B cell (primary cell): ENCODE measurements at regions not wholly inside any gene's neighbourhood (a gene's known extent, or its start where the extent isn't known, plus 50 kb on each side); places are given as distances from the start of the nearest gene placed in this dataset.

Source experiments
- ATAC-seq: fragments of 200-7000 bp; cut with Tn5 transposase; one replicate; pipeline ENCODE4 v1.10.0; 2021; ENCODE audit warnings: low read depth, mild to moderate bottlenecking, moderate number of reproducible peaks, moderate library complexity
- CTCF ChIA-PET: fragments of 350-600 bp; sonication (Branson Sonifier 250); formaldehyde crosslinking; loops from one replicate; lab custom pipeline; 2021; ENCODE audit warnings: antibody characterized with exemption, inconsistent platforms; lab: Charles Lee
- POLR2A ChIA-PET: fragments of 350-600 bp; sonication (Branson Sonifier 250); formaldehyde crosslinking; loops from one replicate; lab custom pipeline; 2021; ENCODE audit warnings: antibody characterized with exemption; lab: Charles Lee
- DNase-seq: peaks from one replicate; pipeline ENCODE4 v3.0.0; 2013
- H2AFZ ChIP-seq: 2 replicates; pipeline ENCODE4 v1.6.1; 2012; ENCODE audit warnings: mild to moderate bottlenecking, low read depth, low read length; ENCODE audit not compliant: insufficient read depth, poor library complexity, severe bottlenecking
- H3K27ac ChIP-seq, 2 donors: 1 replicate in 1 of 2; 2 replicates in 1 of 2; pipeline ENCODE4 v1.5.1; 2012 to 2013; ENCODE audit warnings: low read length in 2 of 2, mild to moderate bottlenecking in 2 of 2, moderate library complexity in 1 of 2
- H3K27me3 ChIP-seq, 4 experiments: fragments of 200-600 bp in 1 of 4; sonication (generic) in 1 of 4; replicated peaks in 1 of 4; 1 replicate in 2 of 4; 2 replicates in 2 of 4; pipeline versions ENCODE4 v1.6.1 to v1.7.0; 2013 to 2016; ENCODE audit warnings: low read length in 3 of 4, mild to moderate bottlenecking in 2 of 4, mixed read lengths in 1 of 4, moderate library complexity in 1 of 4; ENCODE audit not compliant: insufficient read depth in 4 of 4, control insufficient read depth in 3 of 4; ENCODE audit errors: control extremely low read depth in 1 of 4
- H3K36me3 ChIP-seq, 2 experiments: replicated peaks in 1 of 2; 1 replicate in 1 of 2; 2 replicates in 1 of 2; pipeline versions ENCODE4 v1.6.1 to v1.7.1; 2013; ENCODE audit warnings: low read length in 1 of 2; ENCODE audit not compliant: insufficient read depth in 2 of 2, control insufficient read depth in 1 of 2; ENCODE audit errors: control extremely low read depth in 1 of 2, extremely low read depth in 1 of 2
- H3K4me1 ChIP-seq, 2 donors: fragments of 200-600 bp in 1 of 2; sonication (generic) in 1 of 2; 1 replicate in 1 of 2; 2 replicates in 1 of 2; pipeline versions ENCODE4 v1.5.1 to v1.6.1; 2013 to 2017; ENCODE audit warnings: low read length in 2 of 2; ENCODE audit not compliant: control insufficient read depth in 2 of 2, insufficient read depth in 2 of 2
- H3K4me2 ChIP-seq: replicated peaks from 2 replicates; pipeline ENCODE3; 2012; ENCODE audit warnings: mild to moderate bottlenecking, low read depth, low read length; ENCODE audit not compliant: poor library complexity, severe bottlenecking
- H3K4me3 ChIP-seq, 5 experiments: fragments of 200-600 bp in 1 of 5; sonication (generic) in 1 of 5; 1 replicate in 3 of 5; 2 replicates in 2 of 5; pipeline versions ENCODE4 v1.5.1 to v1.7.0; 2011 to 2016; ENCODE audit warnings: low read length in 4 of 5, mild to moderate bottlenecking in 4 of 5, low read depth in 2 of 5, control low read depth in 1 of 5, moderate library complexity in 1 of 5; ENCODE audit not compliant: insufficient read depth in 1 of 5; ENCODE audit errors: control extremely low read depth in 1 of 5, extremely low read depth in 1 of 5
- H3K79me2 ChIP-seq: fragments of 200-600 bp; sonication (generic); one replicate; pipeline ENCODE4 v1.6.0; 2016; ENCODE audit warnings: low read length; ENCODE audit not compliant: control insufficient read depth, insufficient read depth
- H3K9ac ChIP-seq: fragments of 200-600 bp; sonication (generic); 2 replicates; pipeline ENCODE4 v1.6.1; 2017; ENCODE audit warnings: mild to moderate bottlenecking, low read length, moderate library complexity
- H3K9me3 ChIP-seq, 3 donors: one replicate each; pipeline versions ENCODE4 v1.6.1 to v1.7.1; 2013; ENCODE audit warnings: low read length in 2 of 3; ENCODE audit not compliant: control insufficient read depth in 2 of 3, insufficient read depth in 1 of 3; ENCODE audit errors: control extremely low read depth in 1 of 3
- H4K20me1 ChIP-seq: 2 replicates; pipeline ENCODE4 v1.6.0; 2012; ENCODE audit warnings: mild to moderate bottlenecking, low read length; ENCODE audit not compliant: insufficient read depth, control insufficient read depth, poor library complexity, severe bottlenecking
- H3K27ac Mint-ChIP-seq: one replicate; pipeline ENCODE4 v1.8.0; 2021; ENCODE audit warnings: mixed read lengths
- H3K27me3 Mint-ChIP-seq: one replicate; pipeline ENCODE4 v1.8.0; 2021; ENCODE audit warnings: mixed read lengths
- H3K4me1 Mint-ChIP-seq: one replicate; pipeline ENCODE4 v1.8.0; 2021; ENCODE audit warnings: mixed read lengths
- H3K4me3 Mint-ChIP-seq: one replicate; pipeline ENCODE4 v1.8.0; 2021; ENCODE audit warnings: mixed read lengths
- H3K9me3 Mint-ChIP-seq: one replicate; pipeline ENCODE4 v1.8.0; 2022; ENCODE audit warnings: mixed read lengths; ENCODE audit not compliant: insufficient read depth
- EZH2 ChIP-seq: IDR thresholded peaks from 2 replicates; pipeline ENCODE4 v1.6.1; 2012; ENCODE audit warnings: borderline replicate concordance, low read depth, mild to moderate bottlenecking, moderate library complexity, low read length; ENCODE audit not compliant: insufficient read depth, poor library complexity, severe bottlenecking
- WGBS: methylation state at CpG from one replicate; pipeline ENCODE4 v1.1.5; 2013; ENCODE audit warnings: missing lambda C conversion rate; ENCODE audit not compliant: insufficient coverage; 5-methylcytosine and 5-hydroxymethylcytosine counted together
- intact Hi-C: fragments of 100-400 bp; cut with micrococcal nuclease; formaldehyde crosslinking; loops from one replicate; pipeline ENCODE4 v1.10.0; 2022
- TF ChIP-seq, protein P1 (sequence below): fragments of 200-600 bp; IDR thresholded peaks from one replicate; pipeline ENCODE4 v1.8.0; 2022; ENCODE audit warnings: antibody characterized with exemption, mild to moderate bottlenecking

DNA sequence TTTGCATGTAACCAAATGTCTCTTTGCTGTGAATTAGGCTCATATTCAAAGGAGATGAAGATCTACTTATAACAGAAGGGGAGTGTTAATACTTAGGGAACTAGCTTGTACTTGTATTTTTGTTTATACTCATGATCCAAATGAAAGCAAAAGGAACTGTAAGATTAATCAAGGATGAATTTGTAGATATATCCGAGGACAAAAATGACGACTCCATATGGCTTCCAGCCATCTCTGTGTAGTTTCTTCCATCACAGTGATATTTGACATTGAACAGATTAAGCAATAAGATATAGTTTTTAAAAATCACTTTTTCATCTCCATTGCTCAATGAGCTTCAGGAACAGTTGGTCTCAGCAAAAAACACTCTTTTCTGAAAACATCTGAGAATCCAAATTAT, 257.4 kb upstream of the CAMK1G start:
- ATAC-seq = no peak

DNA sequence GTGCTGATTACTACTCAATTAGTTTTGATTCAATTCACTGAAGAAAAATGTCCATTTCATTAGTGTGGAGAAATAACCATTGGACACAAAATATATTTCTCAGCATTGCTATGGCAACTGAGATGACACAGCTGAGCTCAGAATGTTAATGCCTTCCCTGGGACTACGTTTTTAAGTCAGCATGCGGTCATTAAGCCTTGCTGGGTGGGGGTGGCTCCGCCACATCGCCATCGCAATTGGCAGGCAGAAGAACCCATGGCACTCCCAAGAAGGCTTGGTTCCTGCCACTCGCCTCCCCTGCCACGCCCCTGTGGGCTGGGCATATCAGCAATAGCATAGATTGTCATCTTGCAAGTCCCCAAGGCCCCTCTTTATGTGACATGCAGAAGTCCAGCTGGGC, 256.7 kb upstream of the CAMK1G start:
- CTCF ChIA-PET = no interaction called here
- no peaks in the 10 kb centered on the region for H3K4me1 ChIP-seq
- 88% methylated on average over 7 of the region's 7 CpGs for WGBS
- DNase-seq = no peak
- H3K4me3 ChIP-seq = no peak overlapping the region
- H3K9me3 ChIP-seq = peaks cover 0 to 3% (median 0%) of the 10 kb centered on the region in 3 donors
- Mint-ChIP-seq H3K27ac (no peak overlapping the region), H3K9me3 (no peaks in the 10 kb centered on the region), H3K27me3 (no peaks in the 10 kb centered on the region), H3K4me1 (no peaks in the 10 kb centered on the region), H3K4me3 (no peak overlapping the region)
- intact Hi-C loops = no loop called here
- no peak overlapping the region for H2AFZ ChIP-seq
- no peak overlapping the region for H3K9ac ChIP-seq
- POLR2A ChIA-PET = no interaction called here
- ATAC-seq = no peak
- TF ChIP-seq, protein P1, sequence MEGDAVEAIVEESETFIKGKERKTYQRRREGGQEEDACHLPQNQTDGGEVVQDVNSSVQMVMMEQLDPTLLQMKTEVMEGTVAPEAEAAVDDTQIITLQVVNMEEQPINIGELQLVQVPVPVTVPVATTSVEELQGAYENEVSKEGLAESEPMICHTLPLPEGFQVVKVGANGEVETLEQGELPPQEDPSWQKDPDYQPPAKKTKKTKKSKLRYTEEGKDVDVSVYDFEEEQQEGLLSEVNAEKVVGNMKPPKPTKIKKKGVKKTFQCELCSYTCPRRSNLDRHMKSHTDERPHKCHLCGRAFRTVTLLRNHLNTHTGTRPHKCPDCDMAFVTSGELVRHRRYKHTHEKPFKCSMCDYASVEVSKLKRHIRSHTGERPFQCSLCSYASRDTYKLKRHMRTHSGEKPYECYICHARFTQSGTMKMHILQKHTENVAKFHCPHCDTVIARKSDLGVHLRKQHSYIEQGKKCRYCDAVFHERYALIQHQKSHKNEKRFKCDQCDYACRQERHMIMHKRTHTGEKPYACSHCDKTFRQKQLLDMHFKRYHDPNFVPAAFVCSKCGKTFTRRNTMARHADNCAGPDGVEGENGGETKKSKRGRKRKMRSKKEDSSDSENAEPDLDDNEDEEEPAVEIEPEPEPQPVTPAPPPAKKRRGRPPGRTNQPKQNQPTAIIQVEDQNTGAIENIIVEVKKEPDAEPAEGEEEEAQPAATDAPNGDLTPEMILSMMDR = no peak
- no peaks in the 10 kb centered on the region for H4K20me1 ChIP-seq
- no peaks in the 10 kb centered on the region for H3K27me3 ChIP-seq
- no peaks in the 10 kb centered on the region for H3K79me2 ChIP-seq
- H3K4me2 ChIP-seq = no peak overlapping the region
- H3K27ac ChIP-seq = no peak overlapping the region
- no peaks in the 10 kb centered on the region for H3K36me3 ChIP-seq

More for the DNA sequence above, 257.4 kb upstream of the CAMK1G start:
- Histone ChIP-seq H3K4me1 (no peaks in the 10 kb centered on the region), H2AFZ (no peak overlapping the region), H3K4me3 (no peak overlapping the region), H3K27me3 (no peaks in the 10 kb centered on the region), H4K20me1 (no peaks in the 10 kb centered on the region), H3K36me3 (no peaks in the 10 kb centered on the region), H3K4me2 (no peak overlapping the region), H3K79me2 (no peaks in the 10 kb centered on the region), H3K9ac (no peak overlapping the region), H3K27ac (no peak overlapping the region), H3K9me3 (peaks cover 0 to 3% (median 0%) of the 10 kb centered on the region in 3 donors)
- WGBS = no CpG with 5 or more reads among the region's 2 CpGs
- Mint-ChIP-seq H3K27me3 (no peaks in the 10 kb centered on the region), H3K9me3 (no peaks in the 10 kb centered on the region), H3K4me3 (no peak overlapping the region), H3K27ac (no peak overlapping the region), H3K4me1 (no peaks in the 10 kb centered on the region)
- intact Hi-C loops = no loop called here
- ChIA-PET CTCF (no interaction called here), POLR2A (no interaction called here)
- TF ChIP-seq EZH2 = no peak
- TF ChIP-seq, protein P1 = no peak
- no peak for DNase-seq
